ENCODE measurements at regions not wholly inside any gene's neighbourhood (a gene's known extent, or its start where the extent isn't known, plus 50 kb on each side); places are given as distances from the start of the nearest gene placed in this dataset.

GRCh38 chr6:14277405-14277930 lies 159.9 kb downstream of the CD83 start:
- TF ChIP-seq CTCF (IDR thresholded peaks at IDR 0.05): no peak
- TF ChIP-seq POLR2A (IDR thresholded peaks at IDR 0.05): no peak

All from body of pancreas (tissue), 4 donors.